OCI-LY1 (cell line): ENCODE measurements at regions not wholly inside any gene's neighbourhood (a gene's known extent, or its start where the extent isn't known, plus 50 kb on each side); places are given as distances from the start of the nearest gene placed in this dataset.

Source experiments
- H2AFZ ChIP-seq: fragments of 200-600 bp; sonication (generic), shearing (Covaris generic); 2 replicates; pipeline ENCODE4 v1.6.0; 2014; ENCODE audit warnings: antibody characterized with exemption, mild to moderate bottlenecking, low read length
- H3F3A ChIP-seq: fragments of 200-600 bp; sonication (generic), shearing (Covaris generic); 2 replicates; pipeline ENCODE4 v1.6.0; 2014; ENCODE audit warnings: mild to moderate bottlenecking, antibody characterized with exemption, low read length, moderate library complexity; ENCODE audit not compliant: insufficient read depth
- H3K27ac ChIP-seq: fragments of 200-600 bp; sonication (generic); 2 replicates; pipeline ENCODE4 v1.5.1; 2014; ENCODE audit warnings: low read length, mixed run types, mild to moderate bottlenecking, low read depth; ENCODE audit not compliant: poor library complexity, severe bottlenecking
- H3K27me3 ChIP-seq: fragments of 200-600 bp; sonication (generic); 2 replicates; pipeline ENCODE4 v1.6.0; 2014; ENCODE audit warnings: antibody characterized with exemption, mild to moderate bottlenecking, low read length, moderate library complexity; ENCODE audit not compliant: insufficient read depth
- H3K36me3 ChIP-seq: fragments of 200-600 bp; sonication (generic); 2 replicates; pipeline ENCODE4 v1.6.1; 2014; ENCODE audit warnings: mild to moderate bottlenecking, antibody characterized with exemption, low read length, moderate library complexity, mixed read lengths; ENCODE audit not compliant: insufficient read depth
- H3K4me1 ChIP-seq: fragments of 200-600 bp; sonication (generic); 2 replicates; pipeline ENCODE4 v1.5.1; 2014; ENCODE audit warnings: mild to moderate bottlenecking, low read length, moderate library complexity; ENCODE audit not compliant: insufficient read depth, severe bottlenecking
- H3K4me2 ChIP-seq: fragments of 200-600 bp; sonication (generic), shearing (Covaris generic); 2 replicates; pipeline ENCODE4 v1.6.1; 2014; ENCODE audit warnings: low read length
- H3K4me3 ChIP-seq: fragments of 200-600 bp; sonication (generic); 2 replicates; pipeline ENCODE4 v1.5.1; 2014; ENCODE audit warnings: low read length, low read depth, mild to moderate bottlenecking, mixed read lengths; ENCODE audit not compliant: poor library complexity, severe bottlenecking
- H3K79me2 ChIP-seq: fragments of 200-600 bp; shearing (Covaris generic); 2 replicates; pipeline ENCODE4 v1.6.1; 2016; ENCODE audit warnings: mixed run types, low read length, mixed read lengths; ENCODE audit not compliant: insufficient read depth
- H3K9ac ChIP-seq: fragments of 200-600 bp; sonication (generic), shearing (Covaris generic); 2 replicates; pipeline ENCODE4 v1.6.1; 2014; ENCODE audit warnings: mild to moderate bottlenecking, low read length, mixed read lengths
- H3K9me2 ChIP-seq: fragments of 200-600 bp; sonication (generic), shearing (Covaris generic); 2 replicates; pipeline ENCODE4 v1.6.1; 2014; ENCODE audit warnings: low read depth, mild to moderate bottlenecking, low read length, mixed read lengths
- H3K9me3 ChIP-seq: fragments of 200-600 bp; shearing (Covaris generic); 2 replicates; pipeline ENCODE4 v1.6.1; 2014; ENCODE audit warnings: low read length, mixed read lengths
- H4K20me1 ChIP-seq: fragments of 200-600 bp; sonication (generic), shearing (Covaris generic); 2 replicates; pipeline ENCODE4 v1.6.0; 2016; ENCODE audit warnings: mild to moderate bottlenecking, low read length; ENCODE audit not compliant: insufficient read depth
- CTCF ChIP-seq: fragments of 200-600 bp; sonication (generic), shearing (Covaris generic); IDR thresholded peaks from 2 replicates; pipeline ENCODE4 v1.5.1; 2017; ENCODE audit warnings: mild to moderate bottlenecking, antibody characterized with exemption, low read length, moderate library complexity, mixed read lengths
- EZH2 ChIP-seq: fragments of 200-600 bp; sonication (generic), shearing (Covaris generic); IDR thresholded peaks from 2 replicates; pipeline ENCODE4 v1.8.0; 2017; ENCODE audit warnings: borderline replicate concordance, mixed run types, mild to moderate bottlenecking, antibody characterized with exemption, low read length, moderate library complexity, mixed read lengths

- Histone ChIP-seq H2AFZ (no peak overlapping the region), H3K27ac (no peak overlapping the region), H3K79me2 (no peaks in the 10 kb centered on the region), H3K9me2 (no peaks in the 10 kb centered on the region), H3K9me3 (no peaks in the 10 kb centered on the region), H3K9ac (no peak overlapping the region), H3F3A (no peaks in the 10 kb centered on the region), H3K27me3 (no peaks in the 10 kb centered on the region), H4K20me1 (no peaks in the 10 kb centered on the region), H3K4me2 (no peak overlapping the region), H3K4me1 (no peaks in the 10 kb centered on the region), H3K4me3 (no peak overlapping the region), H3K36me3 (no peaks in the 10 kb centered on the region)
- TF ChIP-seq EZH2 (no peak), CTCF (no peak)
Measured at GRCh38 chr19:28008695-28009094, 1204.3 kb downstream of the UQCRFS1 start.

- H3K9me3 ChIP-seq: no peaks in the 10 kb centered on the region
- H4K20me1 ChIP-seq: no peaks in the 10 kb centered on the region
- H3K9me2 ChIP-seq: no peaks in the 10 kb centered on the region
- TF ChIP-seq CTCF (no peak), EZH2 (no peak)
- no peaks in the 10 kb centered on the region for H3K79me2 ChIP-seq
- no peaks in the 10 kb centered on the region for H3F3A ChIP-seq
- H3K9ac ChIP-seq: no peak overlapping the region
- H3K27me3 ChIP-seq: no peaks in the 10 kb centered on the region
- H3K27ac ChIP-seq: no peak overlapping the region
- no peak overlapping the region for H2AFZ ChIP-seq
- no peaks in the 10 kb centered on the region for H3K36me3 ChIP-seq
- H3K4me3 ChIP-seq: no peak overlapping the region
- H3K4me1 ChIP-seq: no peaks in the 10 kb centered on the region
- no peak overlapping the region for H3K4me2 ChIP-seq
Measured at GRCh38 chr19:28003543-28003942, 1209.4 kb downstream of the UQCRFS1 start.

- Histone ChIP-seq H3K27ac (no peak overlapping the region), H2AFZ (no peak overlapping the region), H4K20me1 (no peaks in the 10 kb centered on the region), H3K4me3 (no peak overlapping the region), H3K36me3 (no peaks in the 10 kb centered on the region), H3K79me2 (no peaks in the 10 kb centered on the region), H3K27me3 (no peaks in the 10 kb centered on the region), H3K9ac (no peak overlapping the region), H3K9me3 (no peaks in the 10 kb centered on the region), H3K4me2 (no peak overlapping the region), H3K9me2 (no peaks in the 10 kb centered on the region), H3K4me1 (no peaks in the 10 kb centered on the region), H3F3A (no peaks in the 10 kb centered on the region)
- TF ChIP-seq EZH2 (no peak), CTCF (no peak)
Measured at GRCh38 chr19:27997069-27997468, 1215.9 kb downstream of the UQCRFS1 start.
